ENCODE measurements at regions not wholly inside any gene's neighbourhood (a gene's known extent, or its start where the extent isn't known, plus 50 kb on each side); places are given as distances from the start of the nearest gene placed in this dataset.

- ATAC-seq: no peak
- TF ChIP-seq BACH2 (CRISPR knock-in tag; IDR thresholded peaks at IDR 0.05; ENCODE audit: borderline replicate concordance): no peak
- TF ChIP-seq OSR1 (CRISPR knock-in tag; IDR thresholded peaks at IDR 0.05): no peak
- no peak for TF ChIP-seq ESRRG (CRISPR knock-in tag; IDR thresholded peaks at IDR 0.05)
- no peak for TF ChIP-seq SNAI2 (CRISPR knock-in tag; IDR thresholded peaks at IDR 0.05)
- no peak for TF ChIP-seq ISL1 (CRISPR knock-in tag; IDR thresholded peaks at IDR 0.05)
- no peak for TF ChIP-seq ZC3H10 (CRISPR knock-in tag; IDR thresholded peaks at IDR 0.05)
- TF ChIP-seq ZNF8 (CRISPR knock-in tag; IDR thresholded peaks at IDR 0.05): no peak
- no peak for TF ChIP-seq POU6F1 (CRISPR knock-in tag; IDR thresholded peaks at IDR 0.05; ENCODE audit: borderline replicate concordance, low read depth)
- no peak for TF ChIP-seq ZFP30 (CRISPR knock-in tag; IDR thresholded peaks at IDR 0.05)
- TF ChIP-seq CSDC2 (CRISPR knock-in tag; IDR thresholded peaks at IDR 0.05): no peak
- TF ChIP-seq ZNF565 (CRISPR knock-in tag; conservative IDR thresholded peaks at IDR 0.05; ENCODE audit: low read depth): no peak
- TF ChIP-seq TCF4 (CRISPR knock-in tag; IDR thresholded peaks at IDR 0.05; ENCODE audit: borderline replicate concordance): no peak
- TF ChIP-seq ARNTL (CRISPR knock-in tag; IDR thresholded peaks at IDR 0.05; ENCODE audit: borderline replicate concordance, low read depth): no peak
- TF ChIP-seq CREB5 (CRISPR knock-in tag; IDR thresholded peaks at IDR 0.05; ENCODE audit: low read depth): no peak
- TF ChIP-seq, protein P1, sequence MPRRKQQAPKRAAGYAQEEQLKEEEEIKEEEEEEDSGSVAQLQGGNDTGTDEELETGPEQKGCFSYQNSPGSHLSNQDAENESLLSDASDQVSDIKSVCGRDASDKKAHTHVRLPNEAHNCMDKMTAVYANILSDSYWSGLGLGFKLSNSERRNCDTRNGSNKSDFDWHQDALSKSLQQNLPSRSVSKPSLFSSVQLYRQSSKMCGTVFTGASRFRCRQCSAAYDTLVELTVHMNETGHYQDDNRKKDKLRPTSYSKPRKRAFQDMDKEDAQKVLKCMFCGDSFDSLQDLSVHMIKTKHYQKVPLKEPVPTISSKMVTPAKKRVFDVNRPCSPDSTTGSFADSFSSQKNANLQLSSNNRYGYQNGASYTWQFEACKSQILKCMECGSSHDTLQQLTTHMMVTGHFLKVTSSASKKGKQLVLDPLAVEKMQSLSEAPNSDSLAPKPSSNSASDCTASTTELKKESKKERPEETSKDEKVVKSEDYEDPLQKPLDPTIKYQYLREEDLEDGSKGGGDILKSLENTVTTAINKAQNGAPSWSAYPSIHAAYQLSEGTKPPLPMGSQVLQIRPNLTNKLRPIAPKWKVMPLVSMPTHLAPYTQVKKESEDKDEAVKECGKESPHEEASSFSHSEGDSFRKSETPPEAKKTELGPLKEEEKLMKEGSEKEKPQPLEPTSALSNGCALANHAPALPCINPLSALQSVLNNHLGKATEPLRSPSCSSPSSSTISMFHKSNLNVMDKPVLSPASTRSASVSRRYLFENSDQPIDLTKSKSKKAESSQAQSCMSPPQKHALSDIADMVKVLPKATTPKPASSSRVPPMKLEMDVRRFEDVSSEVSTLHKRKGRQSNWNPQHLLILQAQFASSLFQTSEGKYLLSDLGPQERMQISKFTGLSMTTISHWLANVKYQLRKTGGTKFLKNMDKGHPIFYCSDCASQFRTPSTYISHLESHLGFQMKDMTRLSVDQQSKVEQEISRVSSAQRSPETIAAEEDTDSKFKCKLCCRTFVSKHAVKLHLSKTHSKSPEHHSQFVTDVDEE (CRISPR knock-in tag; IDR thresholded peaks at IDR 0.05): no peak
- TF ChIP-seq, protein P2, sequence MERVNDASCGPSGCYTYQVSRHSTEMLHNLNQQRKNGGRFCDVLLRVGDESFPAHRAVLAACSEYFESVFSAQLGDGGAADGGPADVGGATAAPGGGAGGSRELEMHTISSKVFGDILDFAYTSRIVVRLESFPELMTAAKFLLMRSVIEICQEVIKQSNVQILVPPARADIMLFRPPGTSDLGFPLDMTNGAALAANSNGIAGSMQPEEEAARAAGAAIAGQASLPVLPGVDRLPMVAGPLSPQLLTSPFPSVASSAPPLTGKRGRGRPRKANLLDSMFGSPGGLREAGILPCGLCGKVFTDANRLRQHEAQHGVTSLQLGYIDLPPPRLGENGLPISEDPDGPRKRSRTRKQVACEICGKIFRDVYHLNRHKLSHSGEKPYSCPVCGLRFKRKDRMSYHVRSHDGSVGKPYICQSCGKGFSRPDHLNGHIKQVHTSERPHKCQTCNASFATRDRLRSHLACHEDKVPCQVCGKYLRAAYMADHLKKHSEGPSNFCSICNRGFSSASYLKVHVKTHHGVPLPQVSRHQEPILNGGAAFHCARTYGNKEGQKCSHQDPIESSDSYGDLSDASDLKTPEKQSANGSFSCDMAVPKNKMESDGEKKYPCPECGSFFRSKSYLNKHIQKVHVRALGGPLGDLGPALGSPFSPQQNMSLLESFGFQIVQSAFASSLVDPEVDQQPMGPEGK (CRISPR knock-in tag; IDR thresholded peaks at IDR 0.05; ENCODE audit: borderline replicate concordance): no peak
- TF ChIP-seq, protein P3, sequence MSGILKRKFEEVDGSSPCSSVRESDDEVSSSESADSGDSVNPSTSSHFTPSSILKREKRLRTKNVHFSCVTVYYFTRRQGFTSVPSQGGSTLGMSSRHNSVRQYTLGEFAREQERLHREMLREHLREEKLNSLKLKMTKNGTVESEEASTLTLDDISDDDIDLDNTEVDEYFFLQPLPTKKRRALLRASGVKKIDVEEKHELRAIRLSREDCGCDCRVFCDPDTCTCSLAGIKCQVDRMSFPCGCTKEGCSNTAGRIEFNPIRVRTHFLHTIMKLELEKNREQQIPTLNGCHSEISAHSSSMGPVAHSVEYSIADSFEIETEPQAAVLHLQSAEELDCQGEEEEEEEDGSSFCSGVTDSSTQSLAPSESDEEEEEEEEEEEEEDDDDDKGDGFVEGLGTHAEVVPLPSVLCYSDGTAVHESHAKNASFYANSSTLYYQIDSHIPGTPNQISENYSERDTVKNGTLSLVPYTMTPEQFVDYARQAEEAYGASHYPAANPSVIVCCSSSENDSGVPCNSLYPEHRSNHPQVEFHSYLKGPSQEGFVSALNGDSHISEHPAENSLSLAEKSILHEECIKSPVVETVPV (CRISPR knock-in tag; IDR thresholded peaks at IDR 0.05): no peak
- no peak for TF ChIP-seq RARB (CRISPR knock-in tag; IDR thresholded peaks at IDR 0.05)
Measured at GRCh38 chr13:50715402-50716146, 127.9 kb downstream of the DLEU7 start.

DNA sequence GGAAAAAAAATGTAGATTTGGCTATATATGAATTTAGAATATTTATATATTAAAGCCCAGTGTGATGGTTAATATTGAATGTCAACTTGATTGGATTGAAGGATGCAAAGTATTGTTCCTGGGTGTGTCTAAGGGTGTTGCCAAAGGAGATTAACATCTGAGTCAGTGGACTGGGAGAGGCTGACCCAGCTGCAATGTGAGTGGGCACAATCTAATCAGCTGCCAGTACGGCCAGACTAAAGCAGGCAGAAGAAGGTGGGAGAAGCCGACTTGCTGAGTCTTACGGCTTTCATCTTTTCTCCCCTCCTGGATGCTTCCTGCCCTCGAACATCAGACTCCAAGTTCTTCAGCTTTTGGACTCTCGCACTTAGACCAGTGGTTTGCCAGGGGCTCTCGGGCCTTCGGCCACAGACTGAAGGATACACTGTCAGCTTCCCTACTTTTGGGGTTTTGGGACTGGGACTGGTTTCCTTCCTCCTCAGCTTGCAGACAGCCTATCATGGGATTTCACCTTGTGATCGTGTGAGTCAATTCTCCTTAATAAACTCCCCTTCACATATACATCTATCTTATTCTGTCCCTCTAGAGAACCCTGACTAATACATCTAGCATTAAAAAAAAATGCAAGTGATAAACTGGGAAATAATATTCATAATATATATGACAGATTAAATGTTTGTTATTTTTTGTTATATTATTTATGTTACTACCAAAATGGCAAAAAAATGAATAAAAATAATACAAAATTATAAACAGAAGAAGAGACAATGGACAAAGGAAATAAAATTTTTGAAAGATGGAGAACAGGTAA is 122.4 kb downstream of the DLEU7 start:
- TF ChIP-seq RARB (CRISPR knock-in tag; IDR thresholded peaks at IDR 0.05) (no peak), ZNF565 (CRISPR knock-in tag; conservative IDR thresholded peaks at IDR 0.05; ENCODE audit: low read depth) (no peak), TCF4 (CRISPR knock-in tag; IDR thresholded peaks at IDR 0.05; ENCODE audit: borderline replicate concordance) (no peak), ZNF70 (CRISPR knock-in tag; IDR thresholded peaks at IDR 0.05) (no peak), ZNF8 (CRISPR knock-in tag; IDR thresholded peaks at IDR 0.05) (no peak), POU6F1 (CRISPR knock-in tag; IDR thresholded peaks at IDR 0.05; ENCODE audit: borderline replicate concordance, low read depth) (no peak), PPARA (CRISPR knock-in tag; IDR thresholded peaks at IDR 0.05; ENCODE audit: borderline replicate concordance) (no peak), CSDC2 (CRISPR knock-in tag; IDR thresholded peaks at IDR 0.05) (no peak), OSR1 (CRISPR knock-in tag; IDR thresholded peaks at IDR 0.05) (no peak), CREB5 (CRISPR knock-in tag; IDR thresholded peaks at IDR 0.05; ENCODE audit: low read depth) (no peak), ZC3H10 (CRISPR knock-in tag; IDR thresholded peaks at IDR 0.05) (no peak), ISL1 (CRISPR knock-in tag; IDR thresholded peaks at IDR 0.05) (no peak)
- no peak for ATAC-seq

Data from SK-N-SH treated with all-trans-retinoic acid at 6 μM for 48 hours (cell line).